ENCODE measurements at regions not wholly inside any gene's neighbourhood (a gene's known extent, or its start where the extent isn't known, plus 50 kb on each side); places are given as distances from the start of the nearest gene placed in this dataset.
A peak's percentile ranks its signal among the peaks of the same experiment; 100 is the strongest.

- no peak for DNase-seq (ENCODE audit: low spot score)
Measured at GRCh38 chr15:95647531-95648277, 682.8 kb upstream of the NR2F2 start.

GRCh38 chr15:95653361-95653805, 677.1 kb upstream of the NR2F2 start:
- no peak for DNase-seq (ENCODE audit: low spot score)

- DNase-seq (ENCODE audit: low spot score): no peak
Measured at GRCh38 chr15:95655089-95655607, 675.4 kb upstream of the NR2F2 start.

- peak; percentile 8 for DNase-seq (ENCODE audit: low spot score)
Measured at GRCh38 chr15:95656595-95656994, 673.9 kb upstream of the NR2F2 start.

DNA sequence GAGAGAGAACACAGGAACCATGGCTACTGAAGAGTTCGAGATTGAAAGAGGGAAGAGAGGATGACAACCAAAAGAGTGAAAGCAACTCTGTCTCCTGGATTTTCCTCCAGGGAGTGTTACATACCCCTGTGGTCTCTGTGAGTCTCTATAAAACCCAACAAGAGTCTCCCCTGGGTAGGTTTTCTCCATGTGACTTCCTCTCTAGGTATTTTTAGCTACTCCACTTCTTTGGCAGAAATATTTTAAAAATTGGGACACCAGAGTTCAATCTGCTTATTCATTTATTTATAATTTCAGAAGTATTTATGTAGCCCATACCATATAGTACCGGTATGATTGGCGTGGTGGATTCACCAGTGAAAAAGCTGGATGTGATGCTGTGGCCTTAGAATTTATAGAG, 671.7 kb upstream of the NR2F2 start:
- no peak for DNase-seq (ENCODE audit: low spot score)

DNA sequence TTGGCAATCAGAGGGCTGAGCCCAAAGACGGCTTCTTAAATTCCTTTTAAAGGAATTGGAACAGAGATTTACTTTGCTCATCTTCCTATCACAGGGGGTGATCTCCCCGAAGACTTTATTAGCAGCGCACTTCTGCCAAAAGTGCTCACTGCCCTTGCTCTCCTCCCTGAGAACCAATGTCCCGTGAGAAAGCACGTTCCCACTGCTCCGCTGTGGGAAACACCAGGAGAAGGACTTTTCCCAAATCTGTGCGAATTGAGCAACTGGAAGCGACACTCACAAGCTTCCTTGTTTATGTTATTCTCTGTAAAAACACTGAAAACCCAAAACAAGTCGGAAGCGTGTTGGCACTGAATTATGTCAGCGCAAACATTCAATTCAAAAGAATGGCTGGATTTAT, 670.8 kb upstream of the NR2F2 start:
- no peak for DNase-seq (ENCODE audit: low spot score)

GRCh38 chr15:95662638-95663037, 667.9 kb upstream of the NR2F2 start:
- DNase-seq (ENCODE audit: low spot score): no peak

GRCh38 chr15:95663156-95664100, 667.1 kb upstream of the NR2F2 start:
- no peak for DNase-seq (ENCODE audit: low spot score)

- DNase-seq (ENCODE audit: low spot score): no peak
Measured at GRCh38 chr15:95664450-95664849, 666.0 kb upstream of the NR2F2 start.

- peak; percentile 3 for DNase-seq (ENCODE audit: low spot score)
Measured at GRCh38 chr15:95669146-95669922, 661.2 kb upstream of the NR2F2 start.

GRCh38 chr15:95674031-95674430, 656.5 kb upstream of the NR2F2 start:
- DNase-seq (ENCODE audit: low spot score): no peak

- DNase-seq (ENCODE audit: low spot score): no peak
Measured at GRCh38 chr15:95676500-95676899, 654.0 kb upstream of the NR2F2 start.

DNA sequence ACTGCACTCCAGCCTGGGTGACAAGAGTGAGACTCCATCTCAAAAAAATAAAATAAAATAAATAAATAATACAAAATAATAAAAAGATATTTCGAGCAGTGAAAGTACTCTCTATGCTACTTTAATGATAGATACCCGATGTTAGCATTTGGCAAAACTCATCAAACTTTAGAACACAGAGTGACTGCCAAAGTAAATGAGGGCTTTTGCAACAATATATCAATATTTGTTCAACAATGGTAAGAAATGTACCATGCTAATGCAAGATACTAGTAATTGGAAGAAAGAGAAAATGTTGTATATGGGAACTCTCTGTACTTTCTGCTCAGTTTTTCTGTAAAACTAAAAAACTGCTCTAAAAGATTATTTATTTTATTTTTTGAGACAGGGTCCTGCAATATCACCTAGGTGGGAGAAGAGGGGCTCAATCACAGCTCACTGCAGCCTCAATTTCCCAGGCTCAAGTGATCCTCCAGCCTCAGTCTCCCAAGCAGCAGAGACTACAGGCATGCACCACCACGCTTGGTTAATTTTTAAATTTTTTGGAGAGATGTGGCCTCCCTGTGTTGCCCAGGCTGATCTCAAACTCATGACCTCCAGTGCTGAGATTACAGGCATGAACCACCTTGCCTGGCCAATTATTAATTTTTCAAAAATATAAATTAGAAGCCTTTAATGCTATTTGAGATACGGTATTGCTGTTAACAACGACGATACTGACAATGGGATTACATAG, 650.5 kb upstream of the NR2F2 start:
- DNase-seq (ENCODE audit: low spot score): no peak

DNA sequence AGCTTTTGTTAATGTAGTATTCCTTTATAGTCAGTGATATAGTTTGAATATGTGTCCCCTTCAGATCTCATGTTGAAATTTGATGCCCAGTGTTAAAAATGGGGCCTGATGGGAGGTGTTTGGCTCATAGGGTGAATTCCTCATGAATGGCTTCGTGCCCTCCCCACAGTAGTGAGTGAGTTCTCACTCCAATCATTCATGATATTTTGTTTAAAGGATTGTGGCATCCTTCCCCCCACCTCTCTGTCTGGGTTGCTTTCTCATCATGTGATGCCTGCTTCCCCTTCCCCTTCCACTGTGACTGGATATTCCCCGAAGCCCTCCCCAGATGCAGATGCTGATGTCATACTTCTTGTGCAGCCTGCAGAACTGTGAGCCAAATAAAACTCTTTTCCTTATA, 649.8 kb upstream of the NR2F2 start:
- peak; percentile 8 for DNase-seq (ENCODE audit: low spot score)

GRCh38 chr15:95681836-95682544, 648.5 kb upstream of the NR2F2 start:
- DNase-seq (ENCODE audit: low spot score): no peak

- no peak for DNase-seq (ENCODE audit: low spot score)
Measured at GRCh38 chr15:95684126-95684525, 646.4 kb upstream of the NR2F2 start.

- peak; percentile 91 for DNase-seq (ENCODE audit: low spot score)
Measured at GRCh38 chr15:95684693-95685115, 645.8 kb upstream of the NR2F2 start.

GRCh38 chr15:95687061-95687460, 643.4 kb upstream of the NR2F2 start:
- no peak for DNase-seq (ENCODE audit: low spot score)

DNA sequence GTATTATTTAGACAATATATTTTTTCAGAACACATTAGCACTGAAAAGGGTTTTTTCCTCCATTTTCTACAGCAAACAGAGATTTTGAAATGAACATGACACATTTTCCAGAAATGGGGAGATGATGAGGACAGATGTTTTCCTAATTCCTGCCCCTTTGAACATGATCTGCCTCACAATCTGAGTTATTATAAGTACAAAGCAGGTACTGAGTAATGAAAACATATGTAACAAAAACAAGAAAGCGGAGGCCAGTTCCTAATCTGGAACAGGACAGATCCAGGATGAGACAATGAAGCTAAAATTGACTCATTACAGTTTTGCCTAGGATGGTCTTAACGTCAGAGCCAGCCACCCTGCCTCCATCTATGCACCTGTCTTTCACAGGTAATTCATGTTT, 642.8 kb upstream of the NR2F2 start:
- DNase-seq (ENCODE audit: low spot score): no peak

- peak; percentile 56 for DNase-seq (ENCODE audit: low spot score)
Measured at GRCh38 chr15:95690631-95691340, 639.7 kb upstream of the NR2F2 start.
